H1 (cell line): ENCODE measurements at regions not wholly inside any gene's neighbourhood (a gene's known extent, or its start where the extent isn't known, plus 50 kb on each side); places are given as distances from the start of the nearest gene placed in this dataset.

Source experiments
- RFX5 ChIP-seq: IDR thresholded peaks from 2 replicates; pipeline ENCODE4 v1.6.1; 2011; ENCODE audit warnings: low read depth, low read length, improper control_type of control experiment, borderline replicate concordance

DNA sequence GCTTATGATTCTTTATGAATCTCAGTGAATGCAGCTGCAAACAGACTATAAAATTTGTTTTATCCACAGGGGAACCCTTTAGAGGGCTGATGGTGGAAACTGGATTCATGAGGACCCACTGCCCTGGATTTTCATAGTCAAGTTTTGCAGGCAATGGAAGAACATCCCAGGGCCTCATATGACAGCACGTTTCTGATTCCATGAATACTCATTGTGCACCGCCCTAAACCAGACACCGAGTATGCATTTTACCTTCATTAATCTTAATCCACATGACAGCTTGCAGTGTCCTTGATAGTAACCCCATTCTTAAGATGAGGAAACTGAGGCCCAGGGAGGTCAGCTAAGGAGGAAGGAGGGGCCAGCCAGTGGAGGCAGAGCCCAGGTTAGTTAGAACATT lies 270.4 kb downstream of the PREX1 start (continued):
- TF ChIP-seq RFX5, result no peak
